ENCODE measurements at regions not wholly inside any gene's neighbourhood (a gene's known extent, or its start where the extent isn't known, plus 50 kb on each side); places are given as distances from the start of the nearest gene placed in this dataset.

DNA sequence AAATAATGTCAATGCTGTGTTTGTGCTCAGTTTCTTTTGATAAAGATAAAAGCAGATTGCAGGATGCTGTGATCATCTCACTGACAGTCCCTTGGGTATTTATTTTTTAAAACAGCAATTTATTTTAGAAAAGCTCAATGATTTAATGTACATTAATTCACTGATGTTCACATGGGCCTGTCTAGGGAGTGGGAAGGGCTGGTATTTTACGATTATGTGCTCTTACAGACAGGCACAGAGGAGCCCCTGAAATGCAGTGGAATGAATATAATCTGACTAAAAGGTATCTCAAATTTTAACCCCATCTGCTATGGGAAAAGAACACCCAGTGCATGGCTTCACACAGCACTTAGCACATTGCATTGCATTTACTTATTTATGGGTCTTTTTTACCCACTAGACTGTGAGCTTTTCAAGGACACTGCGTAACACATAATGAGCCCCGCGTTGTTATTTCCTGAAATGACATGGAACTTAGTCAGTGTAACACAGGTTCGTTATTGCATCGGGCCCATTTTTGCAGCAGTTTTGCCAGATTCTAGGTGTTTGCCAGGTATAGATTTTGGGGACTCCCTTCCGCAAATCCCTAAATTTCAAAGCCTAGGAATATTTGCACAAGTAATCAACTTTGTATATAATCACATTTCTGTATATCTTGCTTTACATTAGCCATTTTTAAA, 425.3 kb upstream of the FBXO33 start:
- TF ChIP-seq, protein P1, sequence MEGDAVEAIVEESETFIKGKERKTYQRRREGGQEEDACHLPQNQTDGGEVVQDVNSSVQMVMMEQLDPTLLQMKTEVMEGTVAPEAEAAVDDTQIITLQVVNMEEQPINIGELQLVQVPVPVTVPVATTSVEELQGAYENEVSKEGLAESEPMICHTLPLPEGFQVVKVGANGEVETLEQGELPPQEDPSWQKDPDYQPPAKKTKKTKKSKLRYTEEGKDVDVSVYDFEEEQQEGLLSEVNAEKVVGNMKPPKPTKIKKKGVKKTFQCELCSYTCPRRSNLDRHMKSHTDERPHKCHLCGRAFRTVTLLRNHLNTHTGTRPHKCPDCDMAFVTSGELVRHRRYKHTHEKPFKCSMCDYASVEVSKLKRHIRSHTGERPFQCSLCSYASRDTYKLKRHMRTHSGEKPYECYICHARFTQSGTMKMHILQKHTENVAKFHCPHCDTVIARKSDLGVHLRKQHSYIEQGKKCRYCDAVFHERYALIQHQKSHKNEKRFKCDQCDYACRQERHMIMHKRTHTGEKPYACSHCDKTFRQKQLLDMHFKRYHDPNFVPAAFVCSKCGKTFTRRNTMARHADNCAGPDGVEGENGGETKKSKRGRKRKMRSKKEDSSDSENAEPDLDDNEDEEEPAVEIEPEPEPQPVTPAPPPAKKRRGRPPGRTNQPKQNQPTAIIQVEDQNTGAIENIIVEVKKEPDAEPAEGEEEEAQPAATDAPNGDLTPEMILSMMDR (IDR thresholded peaks at IDR 0.05), result no peak
- TF ChIP-seq EP300 (IDR thresholded peaks at IDR 0.05), result no peak
